GM12801 (cell line): ENCODE measurements at regions not wholly inside any gene's neighbourhood (a gene's known extent, or its start where the extent isn't known, plus 50 kb on each side); places are given as distances from the start of the nearest gene placed in this dataset.

ENCODE experiments used
- CTCF ChIP-seq: IDR thresholded peaks from one replicate; pipeline ENCODE4 v1.5.1; 2011; ENCODE audit warnings: control low read depth; ENCODE audit not compliant: insufficient read length; ENCODE audit errors: extremely low read depth

- TF ChIP-seq CTCF: no peak
Observed at GRCh38 chr18:25568986-25569385, 217.0 kb upstream of the ZNF521 start.

- TF ChIP-seq CTCF: no peak
Observed at GRCh38 chr18:25563816-25564683, 212.1 kb upstream of the ZNF521 start.

GRCh38 chr18:25563346-25563745 lies 211.4 kb upstream of the ZNF521 start:
- TF ChIP-seq CTCF: no peak

- TF ChIP-seq CTCF: no peak
Observed at GRCh38 chr18:25561918-25562317, 210.0 kb upstream of the ZNF521 start.

- TF ChIP-seq CTCF: no peak
Observed at GRCh38 chr18:25560369-25560768, 208.4 kb upstream of the ZNF521 start.

- no peak for TF ChIP-seq CTCF
Observed at GRCh38 chr18:25557011-25557410, 205.0 kb upstream of the ZNF521 start.

GRCh38 chr18:25553631-25554263 lies 201.8 kb upstream of the ZNF521 start:
- no peak for TF ChIP-seq CTCF
